ENCODE measurements at regions not wholly inside any gene's neighbourhood (a gene's known extent, or its start where the extent isn't known, plus 50 kb on each side); places are given as distances from the start of the nearest gene placed in this dataset.

- no peak overlapping the region for H3K4me3 ChIP-seq (ENCODE audit: low read depth, poor library complexity, severe bottlenecking)
- TF ChIP-seq POLR2A (IDR thresholded peaks at IDR 0.05) (no peak), CTCF (IDR thresholded peaks at IDR 0.05) (no peak)
- intact Hi-C loops (cut with DNase I; ENCODE audit: low total_unique reads), result no loop called here
- no peak for DNase-seq (ENCODE audit: low spot score in 2 of 2)
- WGBS, 2 donors, result 78 to 91% methylated on average over 1 of the region's 1 CpG
Measured at GRCh38 chr5:114221807-114222206, 140.1 kb upstream of the KCNN2 start.

DNA sequence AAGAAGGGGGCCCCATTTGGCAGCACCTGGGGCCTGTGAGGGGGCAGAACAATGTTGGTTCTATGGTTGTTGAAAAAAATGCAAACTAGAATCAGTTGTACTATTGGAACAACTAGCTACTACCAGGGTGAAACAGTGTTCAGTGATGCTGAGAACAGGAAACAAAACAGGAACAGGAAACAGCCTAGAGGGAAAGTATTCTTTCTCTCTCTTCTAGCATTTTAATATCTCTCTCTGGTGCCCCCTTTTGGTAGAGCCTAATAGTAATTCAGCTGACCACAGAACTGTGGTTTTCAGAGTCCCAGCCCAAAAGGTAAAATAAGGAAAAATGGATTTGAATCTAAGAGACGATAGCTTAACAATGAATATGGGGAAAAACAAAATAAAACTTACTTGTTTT is 138.0 kb upstream of the KCNN2 start:
- WGBS, 2 donors, result 86 to 91% methylated on average over 1 of the region's 1 CpG
- DNase-seq (ENCODE audit: low spot score in 2 of 2), result no peak
- no peak overlapping the region for H3K4me3 ChIP-seq (ENCODE audit: low read depth, poor library complexity, severe bottlenecking)
- TF ChIP-seq POLR2A (IDR thresholded peaks at IDR 0.05) (no peak), CTCF (IDR thresholded peaks at IDR 0.05) (no peak)
- intact Hi-C loops (cut with DNase I; ENCODE audit: low total_unique reads), result no loop called here

DNA sequence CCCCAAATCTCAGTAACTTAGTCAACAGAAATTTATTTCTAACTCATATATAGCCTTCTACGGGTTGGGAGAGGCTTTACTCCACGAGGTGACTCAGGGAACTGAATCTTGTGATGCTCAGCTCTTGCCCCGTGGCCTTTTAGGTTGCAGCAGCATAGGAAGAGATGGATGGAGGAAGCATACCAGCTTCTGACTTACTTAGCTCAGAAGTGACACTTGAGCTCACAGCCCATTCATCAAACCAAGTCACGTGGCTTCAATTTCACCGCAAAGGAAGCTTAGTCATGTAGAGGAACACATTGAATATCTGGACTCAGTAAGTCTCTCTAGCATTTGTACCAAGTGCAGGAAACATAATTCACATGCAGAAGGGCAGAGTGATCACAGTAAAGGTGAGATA is 124.1 kb upstream of the KCNN2 start:
- WGBS, 2 donors, result 67 to 71% methylated on average over 5 of the region's 5 CpGs
- no peak overlapping the region for H3K4me3 ChIP-seq (ENCODE audit: low read depth, poor library complexity, severe bottlenecking)
- no peak for DNase-seq (ENCODE audit: low spot score in 2 of 2)
- intact Hi-C loops (cut with DNase I; ENCODE audit: low total_unique reads), result no loop called here
- no peak for TF ChIP-seq CTCF (IDR thresholded peaks at IDR 0.05)
- TF ChIP-seq POLR2A (IDR thresholded peaks at IDR 0.05), result no peak

- intact Hi-C loops (cut with DNase I; ENCODE audit: low total_unique reads), result no loop called here
- no peak overlapping the region for H3K4me3 ChIP-seq (ENCODE audit: low read depth, poor library complexity, severe bottlenecking)
- TF ChIP-seq CTCF (IDR thresholded peaks at IDR 0.05) (no peak), POLR2A (IDR thresholded peaks at IDR 0.05) (no peak)
- DNase-seq (ENCODE audit: low spot score in 2 of 2), result no peak
Measured at GRCh38 chr5:114238771-114239313, 123.0 kb upstream of the KCNN2 start.

DNA sequence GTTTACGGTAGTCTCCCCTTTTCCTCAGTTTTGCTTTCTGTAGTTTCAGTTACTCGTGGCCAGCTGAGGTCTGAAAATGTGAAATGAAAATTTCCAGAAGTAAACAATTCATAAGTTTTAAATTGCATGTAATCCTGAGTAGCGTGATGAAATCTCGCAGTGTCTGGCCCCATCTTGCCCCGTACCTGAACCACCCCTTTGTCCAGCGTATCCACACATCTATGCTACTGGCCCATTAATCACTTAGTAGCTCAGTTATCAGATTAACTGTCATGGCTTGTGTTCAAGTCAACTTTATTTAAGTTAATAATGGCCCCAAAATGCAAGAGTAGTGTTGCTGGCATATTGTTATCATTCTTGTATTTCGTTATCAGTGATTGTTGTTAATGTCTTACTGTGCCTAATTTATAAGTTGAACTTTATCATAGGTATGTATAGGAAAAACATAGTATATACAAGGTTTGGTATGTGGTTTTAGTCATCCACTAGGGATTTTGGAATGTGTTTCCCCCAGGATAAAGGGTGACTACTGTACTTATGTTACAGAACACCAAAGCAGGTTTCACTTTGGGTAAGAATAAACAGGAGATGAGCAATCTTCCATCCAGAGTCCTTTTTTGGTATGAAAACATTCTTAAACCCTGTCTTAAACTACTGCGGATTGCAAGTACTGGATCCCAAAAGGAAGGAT is 118.4 kb upstream of the KCNN2 start:
- no peak for TF ChIP-seq POLR2A (IDR thresholded peaks at IDR 0.05)
- TF ChIP-seq CTCF (IDR thresholded peaks at IDR 0.05), result no peak
- no peak for DNase-seq (ENCODE audit: low spot score in 2 of 2)
- intact Hi-C loops (cut with DNase I; ENCODE audit: low total_unique reads), result no loop called here
- H3K4me3 ChIP-seq (ENCODE audit: low read depth, poor library complexity, severe bottlenecking), result no peak overlapping the region
- WGBS, 2 donors, result 72 to 82% methylated on average over 8 of the region's 8 CpGs

DNA sequence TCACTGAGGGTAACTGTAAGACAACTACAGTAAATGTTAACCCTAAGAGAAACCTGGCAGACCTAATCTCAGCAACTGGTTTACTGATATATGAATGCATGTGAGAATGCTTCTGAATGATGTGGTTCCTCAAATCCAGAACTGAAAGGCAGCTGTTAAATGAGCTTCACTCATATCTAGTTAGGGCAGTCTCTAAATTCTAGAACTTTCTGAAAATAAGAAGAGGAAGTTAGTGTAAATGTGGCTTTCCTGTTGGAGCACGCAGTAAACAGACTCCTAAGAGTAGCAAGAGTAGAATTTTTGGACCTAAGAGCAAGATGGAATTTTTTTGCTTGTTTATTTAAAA is 117.9 kb upstream of the KCNN2 start:
- DNase-seq (ENCODE audit: low spot score in 2 of 2), result no peak
- intact Hi-C loops (cut with DNase I; ENCODE audit: low total_unique reads), result no loop called here
- 61 to 84% methylated on average over 1 of the region's 1 CpG for WGBS, 2 donors
- TF ChIP-seq CTCF (IDR thresholded peaks at IDR 0.05) (no peak), POLR2A (IDR thresholded peaks at IDR 0.05) (no peak)
- no peak overlapping the region for H3K4me3 ChIP-seq (ENCODE audit: low read depth, poor library complexity, severe bottlenecking)
